Type B pancreatic cell (in vitro differentiated cells): ENCODE measurements at regions not wholly inside any gene's neighbourhood (a gene's known extent, or its start where the extent isn't known, plus 50 kb on each side); places are given as distances from the start of the nearest gene placed in this dataset.

Experiments used
- DNase-seq: peaks from one replicate; pipeline ENCODE4 v3.0.0; 2021; ENCODE audit warnings: mixed read lengths; ENCODE audit not compliant: unreplicated experiment; ENCODE audit errors: extremely low spot score
- H3K27ac Mint-ChIP-seq: 2 replicates; pipeline ENCODE4 v1.8.0; 2021; ENCODE audit warnings: mild to moderate bottlenecking, mixed read lengths
- H3K27me3 Mint-ChIP-seq: 2 replicates; pipeline ENCODE4 v1.8.0; 2021; ENCODE audit warnings: mixed read lengths
- H3K36me3 Mint-ChIP-seq: 2 replicates; pipeline ENCODE4 v1.8.0; 2021; ENCODE audit warnings: mixed read lengths
- H3K4me1 Mint-ChIP-seq: one replicate; pipeline ENCODE4 v1.8.0; 2021; ENCODE audit warnings: mixed read lengths; ENCODE audit not compliant: unreplicated experiment
- H3K4me3 Mint-ChIP-seq: 2 replicates; pipeline ENCODE4 v1.8.0; 2021; ENCODE audit warnings: mild to moderate bottlenecking, mixed read lengths
- H3K9me3 Mint-ChIP-seq: 2 replicates; pipeline ENCODE4 v1.8.0; 2021; ENCODE audit warnings: mixed read lengths
- CTCF ChIP-seq: fragments of 200-600 bp; sonication (generic); conservative IDR thresholded peaks from 2 replicates; pipeline ENCODE4 v1.5.0; 2021; ENCODE audit warnings: antibody characterized with exemption, mild to moderate bottlenecking

DNA sequence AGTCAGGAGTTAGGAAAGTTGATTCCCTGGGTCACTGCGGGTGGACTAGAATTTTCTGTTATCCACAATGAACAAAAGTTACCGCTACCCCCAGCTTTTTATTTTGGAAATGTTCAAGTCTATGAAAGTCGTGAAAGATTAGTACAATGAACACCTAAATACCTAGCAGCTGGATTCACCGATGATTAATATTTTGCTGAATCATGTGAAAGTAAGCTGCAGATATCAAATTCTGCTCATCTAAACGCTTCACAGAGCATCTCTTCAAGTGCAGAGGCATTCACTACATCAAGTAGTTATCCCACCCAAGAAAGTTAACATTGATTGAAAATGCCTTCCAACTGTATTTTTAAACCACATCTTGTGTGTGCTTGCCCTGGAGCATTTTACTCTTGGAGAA is 729.0 kb upstream of the NR2F2 start:
- no peak for DNase-seq
- Mint-ChIP-seq H3K27ac (no peak overlapping the region), H3K4me1 (peaks cover 20% of the 10 kb centered on the region), H3K9me3 (peaks cover 15% of the 10 kb centered on the region), H3K36me3 (no peaks in the 10 kb centered on the region), H3K27me3 (no peaks in the 10 kb centered on the region), H3K4me3 (no peak overlapping the region)
- TF ChIP-seq CTCF: no peak

- Mint-ChIP-seq H3K9me3 (peaks cover 15% of the 10 kb centered on the region), H3K4me3 (no peak overlapping the region), H3K36me3 (no peaks in the 10 kb centered on the region), H3K27ac (no peak overlapping the region), H3K4me1 (no peaks in the 10 kb centered on the region), H3K27me3 (no peaks in the 10 kb centered on the region)
- no peak for DNase-seq
- TF ChIP-seq CTCF: no peak
These were observed 726.7 kb upstream of the NR2F2 start for GRCh38 chr15:95603802-95604201.

GRCh38 chr15:95604634-95605036 is 725.9 kb upstream of the NR2F2 start:
- no peak overlapping the region for H3K27ac Mint-ChIP-seq
- H3K27me3 Mint-ChIP-seq: no peaks in the 10 kb centered on the region
- no peak for TF ChIP-seq CTCF
- no peak for DNase-seq
- peaks cover 18% of the 10 kb centered on the region for H3K9me3 Mint-ChIP-seq
- no peak overlapping the region for H3K4me3 Mint-ChIP-seq
- H3K36me3 Mint-ChIP-seq: no peaks in the 10 kb centered on the region
- H3K4me1 Mint-ChIP-seq: no peaks in the 10 kb centered on the region

GRCh38 chr15:95605098-95605497 is 725.4 kb upstream of the NR2F2 start:
- Mint-ChIP-seq H3K36me3 (no peaks in the 10 kb centered on the region), H3K27ac (no peak overlapping the region), H3K4me3 (no peak overlapping the region), H3K4me1 (no peaks in the 10 kb centered on the region), H3K9me3 (peaks cover 18% of the 10 kb centered on the region), H3K27me3 (no peaks in the 10 kb centered on the region)
- TF ChIP-seq CTCF: no peak
- DNase-seq: no peak

DNA sequence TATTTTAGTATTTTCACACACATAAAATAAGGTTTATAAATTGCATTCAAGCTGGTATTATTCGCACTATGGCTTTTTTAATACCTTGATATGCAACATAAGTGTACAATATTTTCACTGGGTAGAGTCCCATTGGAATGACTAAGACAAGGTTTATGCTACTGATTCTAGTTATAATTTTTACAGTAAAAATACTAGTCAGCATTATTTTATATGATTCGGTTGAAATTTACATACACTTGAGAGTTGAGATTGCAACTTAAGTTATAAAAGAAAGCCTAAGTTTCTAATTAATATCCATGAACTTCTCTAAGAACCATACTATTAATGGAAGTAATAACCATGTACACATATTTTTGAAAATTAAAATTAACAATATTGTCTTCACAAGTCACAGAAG is 723.9 kb upstream of the NR2F2 start:
- peaks cover 10% of the 10 kb centered on the region for H3K9me3 Mint-ChIP-seq
- no peak overlapping the region for H3K27ac Mint-ChIP-seq
- no peak overlapping the region for H3K4me3 Mint-ChIP-seq
- no peak for TF ChIP-seq CTCF
- no peaks in the 10 kb centered on the region for H3K27me3 Mint-ChIP-seq
- peaks cover 6% of the 10 kb centered on the region for H3K4me1 Mint-ChIP-seq
- no peaks in the 10 kb centered on the region for H3K36me3 Mint-ChIP-seq
- no peak for DNase-seq

GRCh38 chr15:95608371-95608770 is 722.1 kb upstream of the NR2F2 start:
- no peaks in the 10 kb centered on the region for H3K27me3 Mint-ChIP-seq
- no peak overlapping the region for H3K27ac Mint-ChIP-seq
- no peak overlapping the region for H3K4me3 Mint-ChIP-seq
- no peak for DNase-seq
- H3K36me3 Mint-ChIP-seq: no peaks in the 10 kb centered on the region
- no peak for TF ChIP-seq CTCF
- H3K9me3 Mint-ChIP-seq: peaks cover 3% of the 10 kb centered on the region
- peaks cover 6% of the 10 kb centered on the region for H3K4me1 Mint-ChIP-seq
